HG02884 (cell line): ENCODE measurements at regions not wholly inside any gene's neighbourhood (a gene's known extent, or its start where the extent isn't known, plus 50 kb on each side); places are given as distances from the start of the nearest gene placed in this dataset.
"Not testable (repeated sequence)": the region's sequence is repeated elsewhere in the genome, so short reads cannot be mapped to it uniquely, and the experiment has no call there.

ENCODE experiments used
- ATAC-seq: cut with Tn5 transposase; IDR thresholded peaks from one replicate; pipeline ENCODE4 v1.9.1; 2021; ENCODE audit warnings: mild to moderate bottlenecking, moderate library complexity; ENCODE audit not compliant: unreplicated experiment

GRCh38 chr7:106583706-106584690, 77.0 kb downstream of the CCDC71L start:
- ATAC-seq = no peak

- no peak for ATAC-seq
Observed at GRCh38 chr7:106583100-106583499, 77.9 kb downstream of the CCDC71L start.

- ATAC-seq = no peak
Observed at GRCh38 chr7:106582365-106582764, 78.6 kb downstream of the CCDC71L start.

GRCh38 chr7:106579086-106579485, 81.9 kb downstream of the CCDC71L start:
- ATAC-seq = not testable (repeated sequence)

- ATAC-seq = no peak
Observed at GRCh38 chr7:106575138-106575823, 85.7 kb downstream of the CCDC71L start.

- ATAC-seq = no peak
Observed at GRCh38 chr7:106573738-106574137, 87.2 kb downstream of the CCDC71L start.

GRCh38 chr7:106573125-106573663, 87.8 kb downstream of the CCDC71L start:
- ATAC-seq = no peak

- ATAC-seq = no peak
Observed at GRCh38 chr7:106572394-106573124, 88.4 kb downstream of the CCDC71L start.

- no peak for ATAC-seq
Observed at GRCh38 chr7:106571563-106571962, 89.4 kb downstream of the CCDC71L start.

GRCh38 chr7:106570948-106571418, 90.0 kb downstream of the CCDC71L start:
- ATAC-seq = no peak

GRCh38 chr7:106570146-106570545, 90.8 kb downstream of the CCDC71L start:
- ATAC-seq = no peak

- ATAC-seq = no peak
Observed at GRCh38 chr7:106569500-106569929, 91.4 kb downstream of the CCDC71L start.

- no peak for ATAC-seq
Observed at GRCh38 chr7:106568680-106569499, 92.1 kb downstream of the CCDC71L start.

GRCh38 chr7:106568002-106568679, 92.8 kb downstream of the CCDC71L start:
- no peak for ATAC-seq

- not testable (repeated sequence) for ATAC-seq
Observed at GRCh38 chr7:106567204-106568001, 93.6 kb downstream of the CCDC71L start.

GRCh38 chr7:106566672-106567071, 94.3 kb downstream of the CCDC71L start:
- no peak for ATAC-seq

- ATAC-seq = no peak
Observed at GRCh38 chr7:106566196-106566595, 94.8 kb downstream of the CCDC71L start.

GRCh38 chr7:106565428-106565827, 95.5 kb downstream of the CCDC71L start:
- no peak for ATAC-seq
